AG20443 (cell line): ENCODE measurements at regions not wholly inside any gene's neighbourhood (a gene's known extent, or its start where the extent isn't known, plus 50 kb on each side); places are given as distances from the start of the nearest gene placed in this dataset.
A peak's percentile ranks its signal among the peaks of the same experiment; 100 is the strongest.

Experiments used
- DNase-seq: peaks from one replicate; pipeline ENCODE4 v3.0.0; 2012; ENCODE audit warnings: low spot score, mixed read lengths

- no peak for DNase-seq
Observed at GRCh38 chr2:236971131-236971821, 114.4 kb upstream of the COPS8 start.

GRCh38 chr2:236971919-236972381 is 113.7 kb upstream of the COPS8 start:
- no peak for DNase-seq

GRCh38 chr2:236972491-236973342 is 113.0 kb upstream of the COPS8 start:
- peak; percentile 95 for DNase-seq

GRCh38 chr2:236973343-236973980 is 112.2 kb upstream of the COPS8 start:
- DNase-seq: no peak

- no peak for DNase-seq
Observed at GRCh38 chr2:236974148-236974547, 111.5 kb upstream of the COPS8 start.

GRCh38 chr2:236974752-236975151 is 110.9 kb upstream of the COPS8 start:
- no peak for DNase-seq

- DNase-seq: no peak
Observed at GRCh38 chr2:236975766-236976165, 109.9 kb upstream of the COPS8 start.

- no peak for DNase-seq
Observed at GRCh38 chr2:236976266-236977062, 109.2 kb upstream of the COPS8 start.

GRCh38 chr2:236977063-236977851 is 108.4 kb upstream of the COPS8 start:
- no peak for DNase-seq

- no peak for DNase-seq
Observed at GRCh38 chr2:236977852-236978398, 107.8 kb upstream of the COPS8 start.

GRCh38 chr2:236979664-236980063 is 106.0 kb upstream of the COPS8 start:
- DNase-seq: no peak

- DNase-seq: no peak
Observed at GRCh38 chr2:236980961-236981360, 104.7 kb upstream of the COPS8 start.

GRCh38 chr2:236981701-236982485 is 103.8 kb upstream of the COPS8 start:
- no peak for DNase-seq

GRCh38 chr2:236982693-236983455 is 102.8 kb upstream of the COPS8 start:
- no peak for DNase-seq

GRCh38 chr2:236984046-236984445 is 101.6 kb upstream of the COPS8 start:
- DNase-seq: no peak

- DNase-seq: no peak
Observed at GRCh38 chr2:236985761-236986339, 99.8 kb upstream of the COPS8 start.

- no peak for DNase-seq
Observed at GRCh38 chr2:236986524-236987330, 99.0 kb upstream of the COPS8 start.

- no peak for DNase-seq
Observed at GRCh38 chr2:236988216-236988615, 97.5 kb upstream of the COPS8 start.
